Coronary artery (tissue), 2 donors: ENCODE measurements at regions not wholly inside any gene's neighbourhood (a gene's known extent, or its start where the extent isn't known, plus 50 kb on each side); places are given as distances from the start of the nearest gene placed in this dataset.
A peak's percentile ranks its signal among the peaks of the same experiment; 100 is the strongest.
"Not testable (repeated sequence)": the region's sequence is repeated elsewhere in the genome, so short reads cannot be mapped to it uniquely, and the experiment has no call there.

ENCODE experiments used
- DNase-seq: peaks from one replicate; pipeline ENCODE4 v3.0.0-alpha.2; 2017; ENCODE audit warnings: low spot score
- H3K27ac ChIP-seq, 2 donors: fragments of 200-600 bp; sonication (generic); one replicate each; pipeline ENCODE4 v1.5.1; 2016 to 2019
- H3K4me3 ChIP-seq: fragments of 200-600 bp; sonication (generic); 2 replicates; pipeline ENCODE4 v1.5.1; 2016; ENCODE audit warnings: mild to moderate bottlenecking, moderate library complexity
- TF ChIP-seq, protein P1 (sequence below): fragments of 200-600 bp; sonication (generic); IDR thresholded peaks from one replicate; pipeline ENCODE4 v1.5.1; 2019; ENCODE audit warnings: antibody characterized with exemption

GRCh38 chr13:40363653-40364052 lies 302.8 kb downstream of the FOXO1 start:
- TF ChIP-seq, protein P1, sequence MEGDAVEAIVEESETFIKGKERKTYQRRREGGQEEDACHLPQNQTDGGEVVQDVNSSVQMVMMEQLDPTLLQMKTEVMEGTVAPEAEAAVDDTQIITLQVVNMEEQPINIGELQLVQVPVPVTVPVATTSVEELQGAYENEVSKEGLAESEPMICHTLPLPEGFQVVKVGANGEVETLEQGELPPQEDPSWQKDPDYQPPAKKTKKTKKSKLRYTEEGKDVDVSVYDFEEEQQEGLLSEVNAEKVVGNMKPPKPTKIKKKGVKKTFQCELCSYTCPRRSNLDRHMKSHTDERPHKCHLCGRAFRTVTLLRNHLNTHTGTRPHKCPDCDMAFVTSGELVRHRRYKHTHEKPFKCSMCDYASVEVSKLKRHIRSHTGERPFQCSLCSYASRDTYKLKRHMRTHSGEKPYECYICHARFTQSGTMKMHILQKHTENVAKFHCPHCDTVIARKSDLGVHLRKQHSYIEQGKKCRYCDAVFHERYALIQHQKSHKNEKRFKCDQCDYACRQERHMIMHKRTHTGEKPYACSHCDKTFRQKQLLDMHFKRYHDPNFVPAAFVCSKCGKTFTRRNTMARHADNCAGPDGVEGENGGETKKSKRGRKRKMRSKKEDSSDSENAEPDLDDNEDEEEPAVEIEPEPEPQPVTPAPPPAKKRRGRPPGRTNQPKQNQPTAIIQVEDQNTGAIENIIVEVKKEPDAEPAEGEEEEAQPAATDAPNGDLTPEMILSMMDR, result no peak
- no peak overlapping the region for H3K4me3 ChIP-seq
- DNase-seq, result no peak
- no peak overlapping the region for H3K27ac ChIP-seq

DNA sequence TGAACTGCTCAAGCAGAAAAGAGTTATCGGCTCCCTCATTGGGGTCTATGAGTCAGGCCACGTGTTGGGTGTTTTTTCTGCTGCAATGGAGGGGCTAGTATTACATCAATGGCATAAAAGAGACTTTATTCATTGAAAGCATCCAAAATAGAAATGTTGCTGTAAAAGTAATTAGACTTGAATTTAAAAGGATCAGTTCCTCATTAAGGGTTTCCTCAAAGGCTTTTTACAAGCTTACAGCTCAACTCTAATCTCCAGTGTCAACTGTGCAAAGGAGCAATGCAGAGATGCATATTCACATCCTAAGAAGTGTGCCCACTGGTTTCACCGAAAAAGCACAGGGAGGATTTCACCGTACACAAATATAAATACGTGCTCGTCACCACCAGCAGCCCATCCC lies 300.3 kb downstream of the FOXO1 start:
- TF ChIP-seq, protein P1, result no peak
- no peak for DNase-seq
- H3K4me3 ChIP-seq, result no peak overlapping the region
- H3K27ac ChIP-seq, result no peak overlapping the region

- no peak for DNase-seq
- Histone ChIP-seq H3K4me3 (no peak overlapping the region), H3K27ac (no peak overlapping the region)
- TF ChIP-seq, protein P1, result no peak
These were observed 298.1 kb downstream of the FOXO1 start for GRCh38 chr13:40368127-40368891.

DNA sequence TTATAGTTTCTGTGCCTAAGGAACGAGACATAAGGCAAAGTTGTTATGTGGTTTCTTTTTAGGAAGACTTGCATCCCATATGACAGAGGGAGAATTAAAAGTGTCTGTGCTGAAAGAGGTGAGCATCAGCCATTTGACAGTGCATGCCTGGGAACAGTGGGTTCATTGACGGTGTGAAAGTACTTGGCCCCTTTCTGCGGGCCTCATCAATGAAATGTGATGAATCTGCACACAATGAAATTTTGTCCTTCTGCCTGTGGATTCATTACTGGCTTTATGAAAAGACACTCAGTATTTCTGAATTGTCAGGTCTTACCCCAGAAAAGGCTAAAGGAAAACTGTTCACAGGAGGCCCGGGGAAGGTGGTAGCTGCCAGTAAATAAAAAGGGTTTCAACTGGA lies 295.8 kb downstream of the FOXO1 start:
- Histone ChIP-seq H3K4me3 (no peak overlapping the region), H3K27ac (no peak overlapping the region)
- TF ChIP-seq, protein P1, result no peak
- DNase-seq, result no peak

DNA sequence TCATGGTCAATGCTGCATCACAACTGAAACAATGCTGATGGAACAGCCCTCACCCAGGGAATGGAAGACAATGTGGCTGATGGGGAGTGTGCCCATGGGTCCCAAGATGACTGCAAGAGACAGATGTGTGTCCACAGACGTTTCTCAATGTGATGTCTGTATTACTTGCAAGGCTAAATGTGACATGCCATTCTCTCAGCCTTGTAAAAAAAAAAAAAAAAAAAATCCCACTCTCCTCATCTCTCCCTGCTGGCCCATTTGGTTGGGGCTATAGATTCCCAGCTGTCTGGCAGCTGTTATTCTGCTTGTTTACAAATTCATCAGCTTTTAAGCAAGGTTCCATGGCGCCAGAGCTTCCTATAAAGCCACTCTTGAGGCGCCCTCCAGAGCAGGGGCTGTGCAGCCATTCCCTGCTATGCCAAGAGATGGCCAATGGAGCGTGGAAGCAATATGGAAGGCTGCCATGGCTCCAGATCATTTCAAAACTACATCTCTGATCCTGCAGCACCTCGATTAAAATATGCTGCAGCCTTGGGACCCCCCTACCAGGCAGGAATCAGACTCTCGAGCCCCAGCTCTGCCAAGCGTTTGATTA lies 294.8 kb downstream of the FOXO1 start:
- TF ChIP-seq, protein P1, result no peak
- Histone ChIP-seq H3K4me3 (no peak overlapping the region), H3K27ac (no peak overlapping the region)
- DNase-seq, result no peak

- not testable (repeated sequence) for H3K27ac ChIP-seq, DNase-seq, H3K4me3 ChIP-seq
These were observed 292.8 kb downstream of the FOXO1 start for GRCh38 chr13:40373608-40374007.

DNA sequence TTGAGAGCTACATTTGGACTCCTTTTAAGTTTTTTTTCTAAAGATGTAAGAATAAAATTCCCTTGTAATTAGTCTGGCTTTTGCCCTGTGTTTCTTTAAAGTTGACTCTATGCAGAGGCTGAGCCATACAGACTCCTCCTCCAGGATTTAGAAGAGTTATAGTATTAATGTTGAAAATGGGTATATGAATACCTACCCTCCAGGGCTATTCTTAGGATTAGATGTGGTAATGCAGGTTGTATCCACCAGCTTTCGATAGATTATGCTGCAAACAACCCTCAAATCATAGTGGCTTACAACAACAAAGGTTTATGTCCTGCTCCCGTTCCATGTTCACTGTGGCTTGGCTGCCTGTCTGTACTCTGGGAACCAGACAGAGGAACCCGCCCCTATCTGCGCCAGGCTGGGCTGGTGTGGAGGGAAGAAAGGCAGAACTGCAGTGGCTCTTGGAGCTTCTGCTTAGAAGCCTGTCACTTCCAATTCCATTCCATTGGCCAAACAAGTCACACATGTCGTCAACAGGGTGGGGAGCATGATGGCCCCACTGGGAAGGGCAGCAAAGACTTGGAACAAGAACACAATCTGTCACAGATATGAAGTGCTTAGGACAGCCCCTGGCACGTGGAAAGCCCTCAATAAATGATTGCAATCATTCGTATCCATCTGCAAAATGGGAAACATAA lies 290.8 kb downstream of the FOXO1 start:
- Histone ChIP-seq H3K4me3 (no peak overlapping the region), H3K27ac (peak overlapping the region in 1 of 2 donors; percentile 13)
- TF ChIP-seq, protein P1, result no peak
- no peak for DNase-seq
